Lower lobe of right lung (tissue), 2 donors: ENCODE measurements at regions not wholly inside any gene's neighbourhood (a gene's known extent, or its start where the extent isn't known, plus 50 kb on each side); places are given as distances from the start of the nearest gene placed in this dataset.

Source experiments
- ATAC-seq, 2 donors: fragments of 200-7000 bp; cut with Tn5 transposase; one replicate each; pipeline ENCODE4 v1.9.1; 2020 to 2022; ENCODE audit warnings: mild to moderate bottlenecking in 2 of 2, moderate library complexity in 2 of 2
- DNase-seq: peaks from one replicate; pipeline ENCODE4 v3.0.0-alpha.2; 2020
- H3K27ac ChIP-seq: fragments of 200-600 bp; one replicate; pipeline ENCODE4 v1.8.0; 2022
- H3K27me3 ChIP-seq: fragments of 200-600 bp; one replicate; pipeline ENCODE4 v1.8.0; 2022; ENCODE audit warnings: low read depth
- H3K36me3 ChIP-seq: fragments of 200-600 bp; one replicate; pipeline ENCODE4 v1.8.0; 2022; ENCODE audit warnings: mild to moderate bottlenecking
- H3K4me1 ChIP-seq: fragments of 200-600 bp; one replicate; pipeline ENCODE4 v1.8.0; 2022
- H3K4me3 ChIP-seq: fragments of 200-600 bp; one replicate; pipeline ENCODE4 v1.8.0; 2022; ENCODE audit warnings: mild to moderate bottlenecking
- H3K9me3 ChIP-seq: fragments of 200-600 bp; one replicate; pipeline ENCODE4 v1.8.0; 2022
- CTCF ChIP-seq: fragments of 200-600 bp; IDR thresholded peaks from one replicate; pipeline ENCODE4 v1.8.0; 2022; ENCODE audit warnings: antibody characterized with exemption, mild to moderate bottlenecking
- intact Hi-C: fragments of 100-400 bp; cut with DNase I; formaldehyde crosslinking; loops from one replicate; pipeline ENCODE4 v1.11.0; 2022
- donor health status: DM: no; HTN: yes; CAD: no; lungs with severe emphysema.

GRCh38 chr2:3075991-3076340 lies 301.7 kb downstream of the EIPR1 start:
- TF ChIP-seq CTCF, result no peak
- no peaks in the 10 kb centered on the region for H3K36me3 ChIP-seq
- H3K4me1 ChIP-seq, result no peaks in the 10 kb centered on the region
- H3K9me3 ChIP-seq, result no peaks in the 10 kb centered on the region
- H3K4me3 ChIP-seq, result no peak overlapping the region
- H3K27ac ChIP-seq, result no peak overlapping the region
- intact Hi-C loops, result no loop called here
- no peak for ATAC-seq
- no peaks in the 10 kb centered on the region for H3K27me3 ChIP-seq
- DNase-seq, result no peak

DNA sequence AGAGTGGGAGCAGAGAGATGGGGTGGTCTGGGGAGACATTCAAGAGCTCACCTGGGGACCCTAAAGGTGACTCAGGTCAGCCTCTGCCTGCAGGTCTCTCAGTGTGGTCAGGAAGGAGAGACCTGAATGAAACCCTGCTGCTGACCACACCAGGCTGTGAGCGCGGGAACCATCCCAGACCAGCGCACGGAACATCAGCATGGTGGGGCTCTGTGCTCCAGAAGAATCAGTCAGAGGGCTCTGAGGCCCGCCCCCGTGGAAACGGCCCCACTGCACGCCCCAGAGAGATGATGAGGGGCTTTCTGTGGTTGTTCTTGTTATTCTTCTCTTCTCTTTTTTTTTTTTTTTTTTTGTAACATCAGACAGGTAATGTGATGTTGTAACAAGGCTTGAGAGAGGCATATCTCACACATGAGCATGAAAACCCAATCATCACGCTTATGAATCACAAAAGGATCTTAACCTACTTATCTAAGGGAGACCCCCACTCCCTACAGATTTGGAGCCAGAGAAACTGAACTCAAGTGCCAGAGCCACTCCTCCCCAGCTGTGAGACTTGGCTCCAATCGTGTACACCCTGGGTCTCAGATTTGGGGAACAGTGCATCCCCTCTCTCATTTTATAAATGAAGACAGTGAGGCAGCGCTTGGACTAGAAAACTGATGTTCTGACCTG lies 302.2 kb downstream of the EIPR1 start:
- no peak for DNase-seq

GRCh38 chr2:3073704-3074103 lies 303.9 kb downstream of the EIPR1 start:
- no peaks in the 10 kb centered on the region for H3K9me3 ChIP-seq
- DNase-seq (no peak), ATAC-seq (no peak)
- no peak overlapping the region for H3K4me3 ChIP-seq
- intact Hi-C loops, result no loop called here
- no peak for TF ChIP-seq CTCF
- no peaks in the 10 kb centered on the region for H3K4me1 ChIP-seq
- no peak overlapping the region for H3K27ac ChIP-seq
- no peaks in the 10 kb centered on the region for H3K27me3 ChIP-seq
- H3K36me3 ChIP-seq, result no peaks in the 10 kb centered on the region

More for the DNA sequence above, 302.2 kb downstream of the EIPR1 start:
- TF ChIP-seq CTCF, result no peak
- ATAC-seq, result no peak
- no peaks in the 10 kb centered on the region for H3K27me3 ChIP-seq
- intact Hi-C loops, result no loop called here
- H3K4me1 ChIP-seq, result no peaks in the 10 kb centered on the region
- no peaks in the 10 kb centered on the region for H3K36me3 ChIP-seq
- no peaks in the 10 kb centered on the region for H3K9me3 ChIP-seq
- H3K27ac ChIP-seq, result no peak overlapping the region
- H3K4me3 ChIP-seq, result no peak overlapping the region

DNA sequence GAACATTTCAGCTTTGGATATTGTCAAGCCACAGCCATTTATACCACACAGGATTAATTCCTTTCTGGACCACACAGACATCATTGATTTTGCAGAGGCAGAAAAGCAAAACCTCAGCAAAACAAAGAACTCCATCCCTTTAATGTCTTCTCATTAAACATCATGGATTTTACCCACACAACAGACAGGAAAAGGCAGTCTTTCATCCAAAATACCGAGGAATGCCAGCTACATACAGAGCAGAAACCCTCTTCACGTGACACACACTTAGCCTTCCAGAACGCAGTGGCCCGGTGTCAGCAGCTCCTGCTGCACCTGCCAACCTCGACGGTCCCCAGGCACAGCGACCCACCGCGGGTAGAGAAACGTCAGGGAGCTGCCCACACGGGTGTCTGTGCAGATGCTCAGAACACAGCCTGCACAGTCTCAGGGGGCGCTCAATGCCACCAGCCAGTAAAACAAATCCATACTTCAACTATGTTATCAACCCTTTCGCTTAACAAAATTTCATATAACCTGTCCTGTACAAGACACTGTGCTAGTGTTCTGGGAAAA lies 304.5 kb downstream of the EIPR1 start:
- no peaks in the 10 kb centered on the region for H3K36me3 ChIP-seq
- no peak overlapping the region for H3K4me3 ChIP-seq
- intact Hi-C loops, result no loop called here
- no peak overlapping the region for H3K27ac ChIP-seq
- no peaks in the 10 kb centered on the region for H3K9me3 ChIP-seq
- no peaks in the 10 kb centered on the region for H3K4me1 ChIP-seq
- DNase-seq, result no peak
- no peaks in the 10 kb centered on the region for H3K27me3 ChIP-seq
- no peak for TF ChIP-seq CTCF
- no peak for ATAC-seq

DNA sequence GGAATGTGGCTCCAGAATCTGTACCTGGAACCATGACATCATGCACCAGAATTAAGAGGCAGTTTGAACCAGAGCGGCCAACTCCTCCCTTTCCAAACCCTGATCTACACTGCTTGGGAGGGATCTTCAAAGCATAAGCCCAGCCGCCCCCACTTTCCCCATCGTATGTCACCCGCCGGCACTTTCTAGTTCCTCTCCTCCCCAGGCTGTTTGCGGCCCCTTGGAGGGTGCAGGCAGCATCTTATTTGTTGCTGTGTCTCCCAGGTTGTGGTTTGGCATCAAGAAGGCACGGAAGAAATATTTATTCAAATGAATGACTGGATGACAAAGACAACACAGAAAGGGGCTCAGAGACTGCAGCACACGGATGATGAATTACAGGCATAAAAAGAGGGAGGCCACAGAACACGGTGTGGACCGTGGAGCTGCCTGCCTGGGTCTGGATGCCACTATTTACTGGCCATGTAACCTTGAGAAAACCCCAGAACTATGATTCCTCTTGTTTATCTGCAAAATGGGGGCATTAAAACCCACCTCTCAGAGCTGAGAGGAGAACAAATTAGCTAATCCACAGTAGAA lies 305.8 kb downstream of the EIPR1 start:
- Histone ChIP-seq H3K4me3 (no peak overlapping the region), H3K4me1 (no peaks in the 10 kb centered on the region), H3K36me3 (no peaks in the 10 kb centered on the region), H3K27me3 (no peaks in the 10 kb centered on the region), H3K9me3 (no peaks in the 10 kb centered on the region), H3K27ac (no peak overlapping the region)
- DNase-seq (no peak), ATAC-seq (no peak)
- TF ChIP-seq CTCF, result no peak
- intact Hi-C loops, result no loop called here
